Adrenal gland (tissue), 5 donors: ENCODE measurements at regions not wholly inside any gene's neighbourhood (a gene's known extent, or its start where the extent isn't known, plus 50 kb on each side); places are given as distances from the start of the nearest gene placed in this dataset.

Source experiments
- CTCF ChIP-seq, 6 experiments: fragments of 450-650 bp in 4 of 6; fragments of 200-600 bp in 2 of 6; sonication (generic) in 1 of 6; IDR thresholded peaks; 1 replicate in 5 of 6; 2 replicates in 1 of 6; pipeline versions ENCODE4 v1.5.1 to v1.8.0; 2016 to 2021; ENCODE audit warnings: antibody characterized with exemption in 6 of 6, mild to moderate bottlenecking in 2 of 6, moderate library complexity in 1 of 6
- POLR2A ChIP-seq, 2 donors: fragments of 450-650 bp; IDR thresholded peaks; one replicate each; pipeline ENCODE4 v1.6.1; 2017; ENCODE audit warnings: antibody characterized with exemption in 2 of 2, mild to moderate bottlenecking in 2 of 2, moderate library complexity in 1 of 2
- donor health status: DM: no; HTN: no; CAD: no.

DNA sequence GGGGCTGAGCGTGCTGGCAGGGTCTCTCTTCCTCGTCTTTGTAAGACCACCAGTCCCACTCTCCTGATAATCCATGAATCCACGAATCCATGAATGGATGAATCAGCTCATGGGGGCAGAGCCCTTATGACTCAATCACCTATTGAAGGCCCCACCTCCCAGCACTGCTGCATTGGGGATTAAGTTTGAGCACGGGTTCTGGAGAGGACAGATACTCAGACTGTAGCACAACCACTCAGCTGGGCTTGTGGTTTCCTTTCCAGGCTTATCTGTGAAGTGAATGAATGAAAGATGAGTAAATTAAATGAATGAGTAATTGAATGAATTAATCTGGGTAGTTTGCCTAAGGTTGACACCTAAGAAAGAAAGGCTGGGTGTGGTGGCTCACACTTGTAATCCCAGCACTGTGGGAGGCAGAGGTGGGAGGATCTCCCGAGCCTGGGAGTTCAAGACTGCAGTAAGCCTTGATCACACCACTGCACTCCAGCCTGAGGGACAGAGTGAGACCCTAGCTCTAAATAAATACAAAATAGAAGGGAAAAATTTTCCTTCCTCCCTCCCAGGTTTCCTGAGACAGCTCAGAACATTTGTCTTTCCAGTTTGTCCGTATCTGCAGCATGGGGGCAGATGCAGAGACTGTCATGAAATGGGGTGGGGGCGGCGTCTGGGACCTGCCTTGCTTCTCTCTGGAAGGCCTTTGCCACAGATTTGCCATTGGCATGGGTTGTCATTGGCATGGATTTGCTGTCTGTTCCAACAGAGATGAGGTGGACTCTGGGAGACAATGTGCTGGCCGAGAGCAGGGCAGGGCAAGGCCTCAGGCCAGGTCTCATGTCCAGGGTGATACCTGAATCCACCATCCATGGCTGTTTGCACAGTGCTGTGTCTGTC, 187.7 kb upstream of the C1orf174 start:
- TF ChIP-seq CTCF (IDR thresholded peaks at IDR 0.05): no peak
- no peak for TF ChIP-seq POLR2A (IDR thresholded peaks at IDR 0.05)
